GM12878 (cell line): ENCODE measurements at regions not wholly inside any gene's neighbourhood (a gene's known extent, or its start where the extent isn't known, plus 50 kb on each side); places are given as distances from the start of the nearest gene placed in this dataset.

Experiments used
- EGR1 ChIP-seq, 2 experiments: IDR thresholded peaks; 1 replicate in 1 of 2; 2 replicates in 1 of 2; pipeline ENCODE4 v1.6.1; 2011 to 2012; ENCODE audit warnings: low read depth in 2 of 2, low read length in 2 of 2, borderline replicate concordance in 1 of 2, mild to moderate bottlenecking in 1 of 2, moderate library complexity in 1 of 2
- FOXK2 ChIP-seq: fragments of 450-650 bp; IDR thresholded peaks from 2 replicates; pipeline ENCODE4 v1.6.1; 2017; ENCODE audit warnings: mild to moderate bottlenecking, moderate library complexity
- MYB ChIP-seq: fragments of 150-350 bp; IDR thresholded peaks from 2 replicates; pipeline ENCODE4 v1.6.1; 2014; ENCODE audit warnings: mild to moderate bottlenecking, low read depth, low read length, borderline replicate concordance
- POLR2A ChIP-seq: IDR thresholded peaks from 2 replicates; pipeline ENCODE4 v1.6.1; 2011; ENCODE audit warnings: low read depth, mild to moderate bottlenecking, low read length
- POLR2AphosphoS5 ChIP-seq: IDR thresholded peaks from 2 replicates; pipeline ENCODE4 v1.6.1; 2011; ENCODE audit warnings: mild to moderate bottlenecking, low read length, inconsistent platforms
- SMC3 ChIP-seq: IDR thresholded peaks from 2 replicates; pipeline ENCODE4 v1.6.1; 2011; ENCODE audit warnings: low read length, improper control_type of control experiment, borderline replicate concordance
- TBL1XR1 ChIP-seq: IDR thresholded peaks from 2 replicates; pipeline ENCODE4 v1.6.1; 2012; ENCODE audit warnings: low read depth, low read length, improper control_type of control experiment
- ZZZ3 ChIP-seq: IDR thresholded peaks from 2 replicates; pipeline ENCODE4 v1.6.1; 2011; ENCODE audit warnings: low read depth; ENCODE audit not compliant: control insufficient read depth, insufficient read length
- TF ChIP-seq, protein P1 (sequence below): IDR thresholded peaks from 2 replicates; pipeline ENCODE4 v1.6.1; 2011; ENCODE audit warnings: low read depth, mild to moderate bottlenecking, low read length, moderate library complexity, borderline replicate concordance; ENCODE audit errors: extremely low read depth
- TF ChIP-seq, protein P2 (sequence below), 3 experiments: IDR thresholded peaks in 2 of 3; conservative IDR thresholded peaks in 1 of 3; 2 replicates each; pipeline ENCODE4 v1.5.1; 2011; ENCODE audit warnings: low read depth in 3 of 3, low read length in 3 of 3, mild to moderate bottlenecking in 3 of 3, control low read depth in 2 of 3, moderate library complexity in 2 of 3, inconsistent platforms in 1 of 3, mixed read lengths in 1 of 3; ENCODE audit not compliant: control insufficient read depth in 2 of 3, insufficient read depth in 1 of 3; ENCODE audit errors: extremely low read depth in 1 of 3

DNA sequence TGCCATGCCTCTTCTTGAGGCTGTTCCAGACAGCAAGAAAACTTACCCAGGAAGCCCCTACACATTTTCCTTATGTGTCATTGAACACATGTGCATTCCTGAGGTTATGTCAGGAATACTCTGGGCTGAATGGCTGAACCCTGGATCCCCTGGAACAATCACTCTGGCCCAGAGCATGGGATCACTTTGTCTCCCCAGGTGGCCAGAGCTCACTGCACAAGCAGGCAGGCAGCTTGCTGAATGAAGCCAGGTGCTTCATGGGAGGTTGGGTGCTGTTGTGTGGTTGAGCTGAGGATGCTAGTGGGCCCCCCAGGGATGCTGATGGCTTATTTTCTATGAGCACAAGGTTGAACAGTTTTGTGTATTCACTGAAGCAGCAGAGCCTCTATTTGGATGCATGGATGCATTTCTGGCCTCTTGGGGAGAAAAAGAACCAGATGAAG, 54.7 kb upstream of the NPTX2 start:
- no peak for TF ChIP-seq SMC3
- no peak for TF ChIP-seq EGR1 (IDR thresholded peaks at IDR 0.05; ENCODE audit: borderline replicate concordance in 1 of 2, low read depth in 2 of 2, low read length in 2 of 2)
- TF ChIP-seq, protein P1, sequence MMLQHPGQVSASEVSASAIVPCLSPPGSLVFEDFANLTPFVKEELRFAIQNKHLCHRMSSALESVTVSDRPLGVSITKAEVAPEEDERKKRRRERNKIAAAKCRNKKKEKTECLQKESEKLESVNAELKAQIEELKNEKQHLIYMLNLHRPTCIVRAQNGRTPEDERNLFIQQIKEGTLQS = no peak
- no peak for TF ChIP-seq FOXK2
- no peak for TF ChIP-seq POLR2A
- no peak for TF ChIP-seq TBL1XR1
- TF ChIP-seq, protein P2, sequence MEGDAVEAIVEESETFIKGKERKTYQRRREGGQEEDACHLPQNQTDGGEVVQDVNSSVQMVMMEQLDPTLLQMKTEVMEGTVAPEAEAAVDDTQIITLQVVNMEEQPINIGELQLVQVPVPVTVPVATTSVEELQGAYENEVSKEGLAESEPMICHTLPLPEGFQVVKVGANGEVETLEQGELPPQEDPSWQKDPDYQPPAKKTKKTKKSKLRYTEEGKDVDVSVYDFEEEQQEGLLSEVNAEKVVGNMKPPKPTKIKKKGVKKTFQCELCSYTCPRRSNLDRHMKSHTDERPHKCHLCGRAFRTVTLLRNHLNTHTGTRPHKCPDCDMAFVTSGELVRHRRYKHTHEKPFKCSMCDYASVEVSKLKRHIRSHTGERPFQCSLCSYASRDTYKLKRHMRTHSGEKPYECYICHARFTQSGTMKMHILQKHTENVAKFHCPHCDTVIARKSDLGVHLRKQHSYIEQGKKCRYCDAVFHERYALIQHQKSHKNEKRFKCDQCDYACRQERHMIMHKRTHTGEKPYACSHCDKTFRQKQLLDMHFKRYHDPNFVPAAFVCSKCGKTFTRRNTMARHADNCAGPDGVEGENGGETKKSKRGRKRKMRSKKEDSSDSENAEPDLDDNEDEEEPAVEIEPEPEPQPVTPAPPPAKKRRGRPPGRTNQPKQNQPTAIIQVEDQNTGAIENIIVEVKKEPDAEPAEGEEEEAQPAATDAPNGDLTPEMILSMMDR (IDR thresholded peaks at IDR 0.05 in 2 of 3, conservative IDR thresholded peaks at IDR 0.05 in 1 of 3; ENCODE audit: control insufficient read depth in 2 of 3, extremely low read depth in 1 of 3, insufficient read depth in 1 of 3, low read depth in 3 of 3, low read length in 3 of 3) = no peak
- TF ChIP-seq MYB = no peak
- no peak for TF ChIP-seq ZZZ3
- TF ChIP-seq POLR2AphosphoS5 = no peak
